GM23338 (cell line): ENCODE measurements at regions not wholly inside any gene's neighbourhood (a gene's known extent, or its start where the extent isn't known, plus 50 kb on each side); places are given as distances from the start of the nearest gene placed in this dataset.

ENCODE experiments used
- ATAC-seq: fragments of 200-7000 bp; cut with Tn5 transposase; 3 replicates; pipeline ENCODE4 v1.9.1; 2020
- DNase-seq: peaks from one replicate; pipeline ENCODE4 v3.0.0-alpha.2; 2015; ENCODE audit warnings: low spot score
- H2AFZ ChIP-seq: fragments of 200-600 bp; sonication (generic); 2 replicates; pipeline ENCODE4 v1.8.0; 2016; ENCODE audit warnings: antibody characterized with exemption, mild to moderate bottlenecking, moderate library complexity
- H3F3A ChIP-seq: fragments of 200-600 bp; sonication (generic); replicated peaks from 2 replicates; pipeline ENCODE4 v1.8.0; 2017; ENCODE audit warnings: antibody characterized with exemption, mixed run types, low read depth
- H3K27ac ChIP-seq: fragments of 200-600 bp; sonication (generic); 2 replicates; pipeline ENCODE4 v1.6.1; 2016; ENCODE audit warnings: low read depth
- H3K27me3 ChIP-seq: fragments of 200-600 bp; sonication (generic); 2 replicates; pipeline ENCODE4 v1.8.0; 2016; ENCODE audit warnings: mild to moderate bottlenecking, mixed run types, moderate library complexity; ENCODE audit not compliant: insufficient read depth
- H3K36me3 ChIP-seq: fragments of 200-600 bp; sonication (generic); 2 replicates; pipeline ENCODE4 v1.8.0; 2016; ENCODE audit warnings: mild to moderate bottlenecking; ENCODE audit not compliant: insufficient read depth
- H3K4me1 ChIP-seq: fragments of 200-600 bp; sonication (generic); 2 replicates; pipeline ENCODE4 v1.8.0; 2016; ENCODE audit warnings: mild to moderate bottlenecking, moderate library complexity; ENCODE audit not compliant: insufficient read depth
- H3K4me2 ChIP-seq: fragments of 200-600 bp; sonication (generic); 2 replicates; pipeline ENCODE4 v1.7.1; 2017; ENCODE audit warnings: mixed run types
- H3K4me3 ChIP-seq: fragments of 200-600 bp; sonication (generic); 2 replicates; pipeline ENCODE4 v1.6.1; 2016; ENCODE audit warnings: mixed run types
- H3K79me2 ChIP-seq: fragments of 200-600 bp; sonication (generic); replicated peaks from 2 replicates; pipeline ENCODE4 v1.8.0; 2017; ENCODE audit warnings: mild to moderate bottlenecking; ENCODE audit not compliant: insufficient read depth
- H3K9me2 ChIP-seq: fragments of 200-600 bp; sonication (generic); 2 replicates; pipeline ENCODE4 v1.8.0; 2017; ENCODE audit not compliant: insufficient read depth
- H4K20me1 ChIP-seq: fragments of 200-600 bp; sonication (generic); replicated peaks from 2 replicates; pipeline ENCODE4 v1.8.0; 2017; ENCODE audit warnings: mild to moderate bottlenecking; ENCODE audit not compliant: insufficient read depth
- H3K27ac Mint-ChIP-seq: 2 replicates; pipeline ENCODE4 v1.8.0; 2020; ENCODE audit warnings: inconsistent platforms, mild to moderate bottlenecking, moderate library complexity, mixed read lengths
- H3K27me3 Mint-ChIP-seq: 3 replicates; pipeline ENCODE4 v1.8.0; 2022; ENCODE audit warnings: low read depth, mild to moderate bottlenecking, moderate library complexity, mixed read lengths, inconsistent platforms; ENCODE audit not compliant: insufficient read depth, poor library complexity
- H3K36me3 Mint-ChIP-seq: 3 replicates; pipeline ENCODE4 v1.8.0; 2021; ENCODE audit warnings: low read depth, mild to moderate bottlenecking, inconsistent platforms, moderate library complexity, mixed read lengths
- H3K4me1 Mint-ChIP-seq: 3 replicates; pipeline ENCODE4 v1.8.0; 2020; ENCODE audit warnings: mild to moderate bottlenecking, inconsistent platforms, mixed read lengths
- H3K4me3 Mint-ChIP-seq: 3 replicates; pipeline ENCODE4 v1.8.0; 2021; ENCODE audit warnings: moderate library complexity, mild to moderate bottlenecking, inconsistent platforms, mixed read lengths
- H3K9me3 Mint-ChIP-seq: 3 replicates; pipeline ENCODE4 v1.8.0; 2020; ENCODE audit warnings: moderate library complexity, mild to moderate bottlenecking, inconsistent platforms, mixed read lengths
- EZH2phosphoT487 ChIP-seq: fragments of 200-600 bp; sonication (generic); IDR thresholded peaks from one replicate; pipeline ENCODE4 v1.8.1; 2018; ENCODE audit warnings: antibody characterized with exemption; ENCODE audit not compliant: unreplicated experiment
- NANOG ChIP-seq: IDR thresholded peaks from 2 replicates; pipeline ENCODE4 v1.6.1; 2016; ENCODE audit warnings: antibody characterized with exemption, borderline replicate concordance
- POLR2AphosphoS5 ChIP-seq: IDR thresholded peaks from 2 replicates; pipeline ENCODE4 v1.6.1; 2016; ENCODE audit warnings: antibody characterized with exemption, low read depth
- REST ChIP-seq: IDR thresholded peaks from one replicate; pipeline ENCODE4 v1.6.1; 2018; ENCODE audit warnings: antibody characterized with exemption; ENCODE audit not compliant: unreplicated experiment
- TF ChIP-seq, protein P1 (sequence below): fragments of 250-450 bp; sonication (Bioruptor Pico); IDR thresholded peaks from 2 replicates; pipeline ENCODE4 v1.5.0; 2020; ENCODE audit warnings: mild to moderate bottlenecking, moderate library complexity

DNA sequence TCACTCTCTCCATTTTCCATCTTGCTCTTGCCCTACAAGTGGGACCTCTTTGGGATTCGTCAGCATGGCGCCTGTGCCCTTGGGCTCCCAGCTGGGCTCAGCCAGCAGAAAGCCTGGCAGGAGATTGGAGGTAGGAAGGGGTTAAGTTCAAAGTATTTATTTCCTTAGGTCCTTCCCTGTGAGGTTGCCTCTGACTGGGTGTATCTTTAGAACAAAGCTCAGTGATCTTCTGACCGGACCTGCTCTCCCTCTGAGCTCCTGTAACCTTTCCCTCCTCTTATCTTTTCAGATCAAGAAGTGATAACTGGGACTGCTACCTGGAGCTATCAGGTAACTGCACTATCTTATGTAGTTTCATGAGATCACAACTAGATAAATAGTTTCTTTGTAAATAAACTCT lies 75.8 kb upstream of the ABCD3 start (continued):
- TF ChIP-seq, protein P1, sequence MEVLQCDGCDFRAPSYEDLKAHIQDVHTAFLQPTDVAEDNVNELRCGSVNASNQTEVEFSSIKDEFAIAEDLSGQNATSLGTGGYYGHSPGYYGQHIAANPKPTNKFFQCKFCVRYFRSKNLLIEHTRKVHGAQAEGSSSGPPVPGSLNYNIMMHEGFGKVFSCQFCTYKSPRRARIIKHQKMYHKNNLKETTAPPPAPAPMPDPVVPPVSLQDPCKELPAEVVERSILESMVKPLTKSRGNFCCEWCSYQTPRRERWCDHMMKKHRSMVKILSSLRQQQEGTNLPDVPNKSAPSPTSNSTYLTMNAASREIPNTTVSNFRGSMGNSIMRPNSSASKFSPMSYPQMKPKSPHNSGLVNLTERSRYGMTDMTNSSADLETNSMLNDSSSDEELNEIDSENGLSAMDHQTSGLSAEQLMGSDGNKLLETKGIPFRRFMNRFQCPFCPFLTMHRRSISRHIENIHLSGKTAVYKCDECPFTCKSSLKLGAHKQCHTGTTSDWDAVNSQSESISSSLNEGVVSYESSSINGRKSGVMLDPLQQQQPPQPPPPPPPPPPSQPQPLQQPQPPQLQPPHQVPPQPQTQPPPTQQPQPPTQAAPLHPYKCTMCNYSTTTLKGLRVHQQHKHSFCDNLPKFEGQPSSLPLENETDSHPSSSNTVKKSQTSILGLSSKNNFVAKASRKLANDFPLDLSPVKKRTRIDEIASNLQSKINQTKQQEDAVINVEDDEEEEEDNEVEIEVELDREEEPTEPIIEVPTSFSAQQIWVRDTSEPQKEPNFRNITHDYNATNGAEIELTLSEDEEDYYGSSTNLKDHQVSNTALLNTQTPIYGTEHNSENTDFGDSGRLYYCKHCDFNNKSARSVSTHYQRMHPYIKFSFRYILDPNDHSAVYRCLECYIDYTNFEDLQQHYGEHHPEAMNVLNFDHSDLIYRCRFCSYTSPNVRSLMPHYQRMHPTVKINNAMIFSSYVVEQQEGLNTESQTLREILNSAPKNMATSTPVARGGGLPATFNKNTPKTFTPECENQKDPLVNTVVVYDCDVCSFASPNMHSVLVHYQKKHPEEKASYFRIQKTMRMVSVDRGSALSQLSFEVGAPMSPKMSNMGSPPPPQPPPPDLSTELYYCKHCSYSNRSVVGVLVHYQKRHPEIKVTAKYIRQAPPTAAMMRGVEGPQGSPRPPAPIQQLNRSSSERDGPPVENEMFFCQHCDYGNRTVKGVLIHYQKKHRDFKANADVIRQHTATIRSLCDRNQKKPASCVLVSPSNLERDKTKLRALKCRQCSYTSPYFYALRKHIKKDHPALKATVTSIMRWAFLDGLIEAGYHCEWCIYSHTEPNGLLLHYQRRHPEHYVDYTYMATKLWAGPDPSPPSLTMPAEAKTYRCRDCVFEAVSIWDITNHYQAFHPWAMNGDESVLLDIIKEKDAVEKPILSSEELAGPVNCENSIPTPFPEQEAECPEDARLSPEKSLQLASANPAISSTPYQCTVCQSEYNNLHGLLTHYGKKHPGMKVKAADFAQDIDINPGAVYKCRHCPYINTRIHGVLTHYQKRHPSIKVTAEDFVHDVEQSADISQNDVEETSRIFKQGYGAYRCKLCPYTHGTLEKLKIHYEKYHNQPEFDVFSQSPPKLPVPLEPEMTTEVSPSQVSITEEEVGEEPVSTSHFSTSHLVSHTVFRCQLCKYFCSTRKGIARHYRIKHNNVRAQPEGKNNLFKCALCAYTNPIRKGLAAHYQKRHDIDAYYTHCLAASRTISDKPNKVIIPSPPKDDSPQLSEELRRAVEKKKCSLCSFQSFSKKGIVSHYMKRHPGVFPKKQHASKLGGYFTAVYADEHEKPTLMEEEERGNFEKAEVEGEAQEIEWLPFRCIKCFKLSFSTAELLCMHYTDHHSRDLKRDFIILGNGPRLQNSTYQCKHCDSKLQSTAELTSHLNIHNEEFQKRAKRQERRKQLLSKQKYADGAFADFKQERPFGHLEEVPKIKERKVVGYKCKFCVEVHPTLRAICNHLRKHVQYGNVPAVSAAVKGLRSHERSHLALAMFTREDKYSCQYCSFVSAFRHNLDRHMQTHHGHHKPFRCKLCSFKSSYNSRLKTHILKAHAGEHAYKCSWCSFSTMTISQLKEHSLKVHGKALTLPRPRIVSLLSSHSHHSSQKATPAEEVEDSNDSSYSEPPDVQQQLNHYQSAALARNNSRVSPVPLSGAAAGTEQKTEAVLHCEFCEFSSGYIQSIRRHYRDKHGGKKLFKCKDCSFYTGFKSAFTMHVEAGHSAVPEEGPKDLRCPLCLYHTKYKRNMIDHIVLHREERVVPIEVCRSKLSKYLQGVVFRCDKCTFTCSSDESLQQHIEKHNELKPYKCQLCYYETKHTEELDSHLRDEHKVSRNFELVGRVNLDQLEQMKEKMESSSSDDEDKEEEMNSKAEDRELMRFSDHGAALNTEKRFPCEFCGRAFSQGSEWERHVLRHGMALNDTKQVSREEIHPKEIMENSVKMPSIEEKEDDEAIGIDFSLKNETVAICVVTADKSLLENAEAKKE (CRISPR knock-in tag): no peak
- TF ChIP-seq NANOG (no peak), POLR2AphosphoS5 (no peak), REST (no peak)

DNA sequence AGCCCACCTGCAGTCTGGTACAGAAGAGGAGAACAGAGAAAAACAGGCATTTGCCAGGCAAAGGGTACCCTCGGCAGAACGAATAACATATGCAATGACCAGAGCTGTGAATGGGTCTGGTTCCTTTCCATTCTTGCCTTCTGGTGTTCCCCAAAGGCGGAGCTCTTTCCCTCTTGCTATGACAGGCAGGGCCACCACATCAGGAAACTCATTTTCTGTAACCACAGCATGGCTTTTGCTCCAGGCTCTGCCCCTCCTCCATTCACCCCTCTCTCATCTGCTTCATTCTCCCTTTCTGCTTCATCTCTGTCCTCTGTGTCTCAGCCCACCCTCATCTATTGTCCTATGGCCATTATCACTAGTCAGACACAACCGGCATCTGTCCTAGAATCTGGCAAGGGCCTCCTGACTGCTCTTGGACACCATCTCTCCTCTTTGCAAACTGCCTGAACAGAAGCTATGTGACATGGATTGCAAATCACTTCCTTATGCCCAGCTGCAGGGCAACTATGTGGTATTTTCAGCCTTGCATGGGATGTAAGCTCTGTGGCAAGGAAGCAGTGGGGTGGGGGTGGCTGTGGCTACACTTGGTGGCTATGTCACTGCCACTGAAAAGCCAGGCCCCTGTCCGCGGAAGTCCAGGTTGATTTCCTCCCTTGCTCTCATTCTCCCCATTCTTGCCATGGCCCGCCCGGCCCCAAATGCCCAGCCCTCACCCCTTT lies 78.8 kb upstream of the ABCD3 start:
- no peaks in the 10 kb centered on the region for H3K27me3 ChIP-seq
- no peaks in the 10 kb centered on the region for H3F3A ChIP-seq
- H3K4me2 ChIP-seq: no peak overlapping the region
- H3K4me3 Mint-ChIP-seq: no peak overlapping the region
- H3K27me3 Mint-ChIP-seq: peaks cover 3% of the 10 kb centered on the region
- 0 out of 2 replicates have a peak, but pooled peaks cover 4% of the 10 kb centered on the region for H3K4me1 ChIP-seq
- no peaks in the 10 kb centered on the region for H3K36me3 Mint-ChIP-seq
- DNase-seq (no peak), ATAC-seq (no peak)
- H3K9me2 ChIP-seq: no peaks in the 10 kb centered on the region
- peaks cover 7% of the 10 kb centered on the region; the same call in 2 of the 3 replicates for H3K4me1 Mint-ChIP-seq
- H3K9me3 Mint-ChIP-seq: no peaks in the 10 kb centered on the region
- H2AFZ ChIP-seq: no peak overlapping the region
- no peak overlapping the region for H3K4me3 ChIP-seq
- no peaks in the 10 kb centered on the region for H4K20me1 ChIP-seq
- no peak overlapping the region for H3K27ac ChIP-seq
- H3K36me3 ChIP-seq: no peaks in the 10 kb centered on the region
- no peaks in the 10 kb centered on the region for H3K79me2 ChIP-seq
- no peak overlapping the region for H3K27ac Mint-ChIP-seq
- no peak for TF ChIP-seq EZH2phosphoT487
- TF ChIP-seq, protein P1 (CRISPR knock-in tag): no peak
